ENCODE measurements at regions not wholly inside any gene's neighbourhood (a gene's known extent, or its start where the extent isn't known, plus 50 kb on each side); places are given as distances from the start of the nearest gene placed in this dataset.
"Not testable (repeated sequence)": the region's sequence is repeated elsewhere in the genome, so short reads cannot be mapped to it uniquely, and the experiment has no call there.

GRCh38 chr14:95614349-95614748, 71.9 kb upstream of the TCL1B start:
- TF ChIP-seq, protein P1, sequence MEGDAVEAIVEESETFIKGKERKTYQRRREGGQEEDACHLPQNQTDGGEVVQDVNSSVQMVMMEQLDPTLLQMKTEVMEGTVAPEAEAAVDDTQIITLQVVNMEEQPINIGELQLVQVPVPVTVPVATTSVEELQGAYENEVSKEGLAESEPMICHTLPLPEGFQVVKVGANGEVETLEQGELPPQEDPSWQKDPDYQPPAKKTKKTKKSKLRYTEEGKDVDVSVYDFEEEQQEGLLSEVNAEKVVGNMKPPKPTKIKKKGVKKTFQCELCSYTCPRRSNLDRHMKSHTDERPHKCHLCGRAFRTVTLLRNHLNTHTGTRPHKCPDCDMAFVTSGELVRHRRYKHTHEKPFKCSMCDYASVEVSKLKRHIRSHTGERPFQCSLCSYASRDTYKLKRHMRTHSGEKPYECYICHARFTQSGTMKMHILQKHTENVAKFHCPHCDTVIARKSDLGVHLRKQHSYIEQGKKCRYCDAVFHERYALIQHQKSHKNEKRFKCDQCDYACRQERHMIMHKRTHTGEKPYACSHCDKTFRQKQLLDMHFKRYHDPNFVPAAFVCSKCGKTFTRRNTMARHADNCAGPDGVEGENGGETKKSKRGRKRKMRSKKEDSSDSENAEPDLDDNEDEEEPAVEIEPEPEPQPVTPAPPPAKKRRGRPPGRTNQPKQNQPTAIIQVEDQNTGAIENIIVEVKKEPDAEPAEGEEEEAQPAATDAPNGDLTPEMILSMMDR (conservative IDR thresholded peaks at IDR 0.05), result no peak
- H3K27ac ChIP-seq, result no peak overlapping the region

DNA sequence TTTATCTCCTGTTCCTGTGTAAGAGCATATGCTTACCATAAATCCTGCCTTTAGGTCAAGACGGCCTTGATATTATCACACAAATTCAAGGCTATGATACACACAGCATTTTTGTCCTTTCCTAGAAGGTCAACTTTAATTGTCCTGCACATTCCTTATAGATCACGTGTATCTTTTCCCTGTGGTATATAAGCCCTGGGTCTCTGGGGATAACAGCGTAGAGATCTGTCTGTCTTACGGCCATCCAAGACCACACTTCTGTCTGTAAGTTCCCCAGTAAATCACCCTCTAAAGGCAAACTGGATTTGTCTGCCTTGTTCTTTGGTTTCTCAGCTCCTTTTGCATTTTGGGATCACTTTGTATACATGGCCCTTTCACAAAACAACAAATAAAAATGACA, 69.5 kb upstream of the TCL1B start:
- TF ChIP-seq, protein P1 (conservative IDR thresholded peaks at IDR 0.05), result no peak
- H3K27ac ChIP-seq, result no peak overlapping the region

DNA sequence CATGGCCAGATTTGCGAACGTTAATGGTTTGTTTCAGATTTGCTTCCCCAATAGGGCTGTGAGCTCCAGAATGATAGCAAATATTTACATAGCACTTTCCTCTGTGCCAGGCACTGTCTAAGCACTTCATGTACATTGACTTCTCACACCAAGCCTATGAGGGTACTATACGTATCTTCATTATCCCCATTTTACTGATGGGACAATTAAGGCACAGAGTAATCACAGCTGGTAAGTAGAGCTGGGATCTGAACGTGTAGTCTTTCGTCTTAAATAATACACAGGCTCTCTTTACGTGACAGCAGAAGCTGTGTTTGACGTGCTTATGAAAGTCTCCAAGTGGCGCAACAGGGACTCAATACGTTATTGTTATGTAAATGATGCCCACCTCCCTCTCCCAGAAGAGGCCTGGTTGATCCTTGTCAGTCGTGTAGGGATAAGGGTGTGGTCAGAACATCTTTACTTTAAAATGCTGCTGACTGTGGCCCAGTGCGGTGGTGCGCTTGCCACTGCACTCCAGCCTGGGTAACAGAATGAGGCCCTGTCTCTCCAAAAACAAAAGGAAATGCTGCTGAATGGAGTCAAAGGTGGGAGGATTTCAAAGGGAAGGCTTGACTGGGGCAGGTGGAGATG, 66.3 kb upstream of the TCL1B start:
- TF ChIP-seq, protein P1 (conservative IDR thresholded peaks at IDR 0.05), result no peak
- H3K27ac ChIP-seq, result no peak overlapping the region

DNA sequence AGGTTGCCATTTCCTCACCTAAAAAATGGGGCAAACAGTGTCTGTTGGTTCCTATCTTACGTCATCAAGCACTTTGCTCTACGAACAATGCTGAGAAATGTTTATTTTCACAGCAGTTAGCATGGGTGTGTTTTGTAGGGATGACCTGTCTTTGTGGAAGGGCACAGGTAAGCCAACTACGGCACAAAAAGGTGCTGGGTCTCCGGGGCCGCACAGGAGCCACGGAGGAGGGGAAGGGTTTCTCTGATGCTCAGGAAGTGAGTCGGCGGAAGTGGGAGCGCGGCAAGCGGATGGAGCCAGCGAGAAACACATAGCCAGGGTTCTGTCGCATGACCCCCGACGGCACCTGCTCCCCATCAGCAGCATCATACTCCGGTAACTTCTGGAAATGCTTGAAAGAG, 65.6 kb upstream of the TCL1B start:
- H3K27ac ChIP-seq, result 0 out of 2 replicates have a peak overlapping the region, but pooled peaks have one; percentile 21
- TF ChIP-seq, protein P1 (conservative IDR thresholded peaks at IDR 0.05), result no peak

GRCh38 chr14:95623195-95623594, 63.0 kb upstream of the TCL1B start:
- H3K27ac ChIP-seq, result no peak overlapping the region
- TF ChIP-seq, protein P1 (conservative IDR thresholded peaks at IDR 0.05), result no peak

- not testable (repeated sequence) for H3K27ac ChIP-seq
Observed at GRCh38 chr14:95625710-95626109, 60.5 kb upstream of the TCL1B start.

DNA sequence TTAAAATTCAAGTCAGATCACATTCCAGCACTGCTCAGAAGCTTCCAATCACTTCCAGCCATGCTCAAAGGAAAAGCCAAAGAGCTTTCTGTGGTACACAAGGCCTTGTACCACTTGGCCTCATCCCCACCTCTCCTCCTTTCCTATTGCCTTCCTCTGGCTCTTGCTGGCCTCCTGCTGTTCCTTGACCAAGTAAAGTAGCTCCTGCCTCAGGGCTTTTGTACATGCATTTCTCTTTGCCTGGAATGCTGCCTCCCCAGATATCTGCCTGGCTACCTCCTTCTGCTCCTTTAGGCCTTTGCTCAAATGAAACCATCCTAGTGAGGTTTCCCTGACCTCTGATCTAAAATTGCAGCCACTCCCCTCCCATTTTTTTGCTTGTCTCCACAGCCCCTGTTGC, 51.2 kb upstream of the TCL1B start:
- H3K27ac ChIP-seq, result no peak overlapping the region
- TF ChIP-seq, protein P1 (conservative IDR thresholded peaks at IDR 0.05), result no peak

Measured in VCaP (cell line).